AG04449 (cell line): ENCODE measurements at regions not wholly inside any gene's neighbourhood (a gene's known extent, or its start where the extent isn't known, plus 50 kb on each side); places are given as distances from the start of the nearest gene placed in this dataset.

Experiments
- CTCF ChIA-PET: fragments of 350-600 bp; formaldehyde crosslinking; extraction: SDS; loops from one replicate; lab custom pipeline; 2021; ENCODE audit warnings: antibody characterized with exemption; lab: Yijun Ruan, JAX
- POLR2A ChIA-PET: fragments of 400-600, 350-600 bp; formaldehyde crosslinking; extraction: SDS; loops from one replicate; lab custom pipeline; 2020; ENCODE audit warnings: antibody characterized with exemption, inconsistent platforms; lab: Yijun Ruan, JAX
- DNase-seq: peaks from one replicate; pipeline ENCODE4 v3.0.0-alpha.2; 2010; ENCODE audit warnings: low read depth, low spot score
- H3K4me3 ChIP-seq: 2 replicates; pipeline ENCODE4 v1.5.1; 2011; ENCODE audit warnings: low read depth, mild to moderate bottlenecking, control low read depth, low read length
- TF ChIP-seq, protein P1 (sequence below): IDR thresholded peaks from one replicate; pipeline ENCODE4 v1.5.1; 2011; ENCODE audit warnings: mild to moderate bottlenecking, moderate library complexity, low read length, control low read depth, inconsistent platforms; ENCODE audit not compliant: insufficient read depth; ENCODE audit errors: missing control alignments

DNA sequence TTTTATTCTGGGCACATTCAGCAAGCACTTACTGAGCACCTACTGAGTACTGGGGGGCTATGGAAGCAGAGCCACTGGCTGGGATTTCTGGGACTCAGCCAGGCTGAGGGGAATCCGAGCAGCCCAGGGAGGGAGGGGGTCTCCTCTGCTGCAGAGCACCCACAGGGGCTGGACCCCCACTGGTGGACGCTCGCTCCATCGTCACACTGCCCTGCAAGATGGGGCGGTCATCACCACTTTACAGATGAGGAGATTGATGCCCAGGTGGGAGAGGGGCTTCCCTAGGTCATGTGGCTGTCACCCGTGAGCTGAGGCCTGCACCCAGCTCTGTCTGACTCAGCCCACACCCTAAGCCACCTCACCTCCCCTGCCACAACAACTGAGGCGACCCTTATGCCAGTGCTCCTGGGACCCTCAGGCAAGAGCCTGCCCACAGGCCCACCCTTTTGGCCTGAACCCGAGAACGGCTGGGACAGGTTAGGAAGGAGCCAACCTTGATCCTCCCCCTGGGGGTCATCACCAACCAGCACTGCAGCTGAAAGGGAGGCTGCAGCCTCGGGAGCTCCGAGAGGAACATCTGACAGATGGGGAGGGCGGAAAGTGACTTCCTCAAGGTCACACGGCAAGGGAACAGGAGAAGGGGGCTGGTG is 74.4 kb downstream of the SERPINA3 start:
- DNase-seq, result no peak
- H3K4me3 ChIP-seq, result no peak overlapping the region
- ChIA-PET POLR2A (no interaction called here), CTCF (interaction anchor here (0.7 to 1.5 kb wide), 4 partner anchors 12 to 746 kb away, joined by 3 to 4 read pairs (median 3); no protein-coding TSS in a partner anchor)
- TF ChIP-seq, protein P1, sequence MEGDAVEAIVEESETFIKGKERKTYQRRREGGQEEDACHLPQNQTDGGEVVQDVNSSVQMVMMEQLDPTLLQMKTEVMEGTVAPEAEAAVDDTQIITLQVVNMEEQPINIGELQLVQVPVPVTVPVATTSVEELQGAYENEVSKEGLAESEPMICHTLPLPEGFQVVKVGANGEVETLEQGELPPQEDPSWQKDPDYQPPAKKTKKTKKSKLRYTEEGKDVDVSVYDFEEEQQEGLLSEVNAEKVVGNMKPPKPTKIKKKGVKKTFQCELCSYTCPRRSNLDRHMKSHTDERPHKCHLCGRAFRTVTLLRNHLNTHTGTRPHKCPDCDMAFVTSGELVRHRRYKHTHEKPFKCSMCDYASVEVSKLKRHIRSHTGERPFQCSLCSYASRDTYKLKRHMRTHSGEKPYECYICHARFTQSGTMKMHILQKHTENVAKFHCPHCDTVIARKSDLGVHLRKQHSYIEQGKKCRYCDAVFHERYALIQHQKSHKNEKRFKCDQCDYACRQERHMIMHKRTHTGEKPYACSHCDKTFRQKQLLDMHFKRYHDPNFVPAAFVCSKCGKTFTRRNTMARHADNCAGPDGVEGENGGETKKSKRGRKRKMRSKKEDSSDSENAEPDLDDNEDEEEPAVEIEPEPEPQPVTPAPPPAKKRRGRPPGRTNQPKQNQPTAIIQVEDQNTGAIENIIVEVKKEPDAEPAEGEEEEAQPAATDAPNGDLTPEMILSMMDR, result no peak

DNA sequence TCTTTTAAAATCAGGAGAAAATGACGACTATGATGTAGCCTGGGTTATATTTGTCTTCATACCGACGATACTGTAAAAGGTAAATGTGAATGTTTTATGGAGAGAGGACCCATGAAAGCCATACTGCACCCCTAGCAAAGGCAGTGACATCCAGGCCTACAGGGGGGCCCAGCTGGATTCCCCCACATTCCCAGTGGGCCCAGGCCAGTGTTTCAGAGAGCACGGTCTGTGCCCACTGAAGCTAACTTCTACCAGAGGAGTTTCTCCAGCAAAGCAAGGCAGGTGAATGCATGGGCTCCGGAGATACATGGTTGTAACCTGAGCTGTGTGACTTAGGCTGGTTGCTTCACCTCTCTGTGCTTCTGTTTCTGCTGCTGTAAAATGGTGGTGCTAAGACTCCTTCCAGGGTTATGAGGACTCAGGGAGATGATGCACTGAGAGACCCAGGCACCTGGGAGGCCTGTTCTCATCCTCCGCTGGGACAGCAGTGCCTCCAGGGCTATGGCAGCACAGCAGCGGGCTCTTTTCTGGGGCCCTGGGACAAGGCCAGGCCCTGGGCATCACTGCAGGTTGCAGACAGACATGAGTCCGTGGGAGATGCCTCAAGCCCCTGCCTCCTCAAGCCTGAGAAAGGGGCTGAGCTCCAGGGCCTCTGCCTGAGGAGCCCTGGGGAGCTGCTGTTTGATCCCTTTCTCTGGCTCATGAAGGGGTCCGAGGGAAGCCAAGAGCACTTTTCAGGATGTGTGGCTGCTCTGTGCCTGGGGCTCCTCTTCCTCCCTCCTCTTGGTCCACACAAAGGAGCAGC is 73.7 kb downstream of the SERPINA3 start:
- no peak for DNase-seq
- H3K4me3 ChIP-seq, result no peak overlapping the region
- ChIA-PET CTCF (interaction anchor here (0.8 to 1.5 kb wide), 4 partner anchors 135 to 747 kb away, joined by 3 to 4 read pairs (median 3); no protein-coding TSS in a partner anchor), POLR2A (no interaction called here)
- TF ChIP-seq, protein P1, result no peak

DNA sequence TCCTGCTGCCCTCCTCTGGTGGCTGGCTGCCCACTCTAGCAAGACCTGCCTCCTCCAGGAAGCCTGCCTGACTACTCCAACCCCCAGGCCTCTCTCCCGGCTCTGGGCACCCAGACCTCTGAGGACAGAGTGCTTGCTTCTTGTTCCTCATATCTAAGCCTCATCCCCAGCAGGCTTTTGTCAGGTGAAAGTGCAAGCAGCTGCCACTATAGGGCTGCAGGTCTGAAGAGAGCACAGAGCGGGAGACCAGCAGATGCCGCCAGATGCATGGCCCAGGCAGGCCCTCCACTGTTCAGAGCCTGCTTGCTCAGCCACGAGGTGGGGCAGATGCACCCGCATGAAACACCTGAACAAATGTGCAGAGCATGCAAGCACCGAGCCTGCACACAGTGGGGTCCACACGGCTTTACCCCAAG is 73.0 kb downstream of the SERPINA3 start:
- no peak overlapping the region for H3K4me3 ChIP-seq
- ChIA-PET POLR2A (no interaction called here), CTCF (interaction anchor here (0.8 to 1.4 kb wide), 2 partner anchors 198 to 252 kb away, joined by 3 to 4 read pairs; no protein-coding TSS in a partner anchor)
- no peak for DNase-seq
- TF ChIP-seq, protein P1, result no peak

DNA sequence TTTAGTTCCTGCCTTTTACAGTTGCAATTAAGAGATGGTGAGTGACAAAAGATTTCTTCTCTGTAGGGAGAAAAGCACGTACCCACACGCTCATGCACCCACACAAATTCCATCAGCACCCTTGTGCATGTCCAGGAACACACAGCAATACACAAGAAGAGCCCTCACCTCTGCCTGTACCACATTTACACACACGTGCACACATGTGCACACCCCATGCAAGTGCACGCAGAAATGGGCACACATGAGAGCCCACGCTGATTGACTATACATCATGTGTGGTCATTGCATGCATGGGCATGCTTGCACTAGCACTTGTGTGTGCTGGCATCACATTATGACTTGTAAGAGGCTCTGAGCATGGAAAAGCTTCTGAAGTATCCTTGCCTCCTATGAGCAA is 70.5 kb downstream of the SERPINA3 start:
- POLR2A ChIA-PET, result no interaction called here
- no peak overlapping the region for H3K4me3 ChIP-seq
- CTCF ChIA-PET, result interaction anchor here (0.8 to 5.5 kb wide), 6 partner anchors 8 to 749 kb away, joined by 3 to 34 read pairs (median 4); no protein-coding TSS in a partner anchor
- no peak for DNase-seq
- TF ChIP-seq, protein P1, result no peak

DNA sequence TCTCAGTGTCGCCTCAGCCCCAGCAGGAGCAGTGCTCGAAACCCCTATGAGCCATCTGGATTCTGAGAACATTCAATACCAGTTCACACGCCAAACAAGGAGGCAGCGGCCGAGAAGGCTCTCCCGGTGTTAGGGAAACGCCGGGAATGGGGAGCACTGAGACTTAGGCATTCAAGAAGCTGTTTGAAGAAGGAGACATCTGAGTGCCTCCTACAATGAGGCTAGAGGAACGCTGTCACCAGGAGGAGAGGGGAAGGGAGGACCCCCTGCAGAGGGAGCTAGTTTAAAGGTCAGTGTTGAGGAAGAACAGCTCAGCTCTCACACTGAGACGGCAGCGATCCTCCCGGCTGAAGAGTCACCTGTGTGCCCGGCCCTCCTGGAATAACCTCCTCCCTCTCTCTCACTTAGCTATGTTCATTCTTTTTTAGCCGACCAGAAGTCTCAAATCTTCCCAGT is 69.9 kb downstream of the SERPINA3 start:
- TF ChIP-seq, protein P1, result no peak
- ChIA-PET POLR2A (no interaction called here), CTCF (interaction anchor here (0.8 to 5.5 kb wide), 6 partner anchors 8 to 750 kb away, joined by 3 to 34 read pairs (median 4); no protein-coding TSS in a partner anchor)
- DNase-seq, result no peak
- H3K4me3 ChIP-seq, result no peak overlapping the region
